OCI-LY3 (cell line): ENCODE measurements at regions not wholly inside any gene's neighbourhood (a gene's known extent, or its start where the extent isn't known, plus 50 kb on each side); places are given as distances from the start of the nearest gene placed in this dataset.

Experiments
- CTCF ChIP-seq: fragments of 200-600, 300-600 bp; sonication (generic); IDR thresholded peaks from 2 replicates; pipeline ENCODE4 v1.5.1; 2014; ENCODE audit warnings: antibody characterized with exemption, low read length, low read depth
- EZH2phosphoT487 ChIP-seq: fragments of 200-600 bp; shearing (Covaris generic); IDR thresholded peaks from 2 replicates; pipeline ENCODE4 v1.6.1; 2018; ENCODE audit warnings: antibody characterized with exemption, mixed run types, low read depth

GRCh38 chr5:174411479-174411819 is 312.9 kb upstream of the MSX2 start:
- no peak for TF ChIP-seq EZH2phosphoT487
- no peak for TF ChIP-seq CTCF
